Heart left ventricle (tissue), 13 donors: ENCODE measurements at regions not wholly inside any gene's neighbourhood (a gene's known extent, or its start where the extent isn't known, plus 50 kb on each side); places are given as distances from the start of the nearest gene placed in this dataset.

Experiments used
- CTCF ChIP-seq, 12 donors: fragments of 200-600 bp; sonication (generic) in 4 of 12; IDR thresholded peaks; one replicate each; pipeline versions ENCODE4 v1.5.0 to v1.8.0; 2018 to 2022; ENCODE audit warnings: antibody characterized with exemption in 12 of 12, mild to moderate bottlenecking in 5 of 12
- POLR2A ChIP-seq, 2 donors: fragments of 450-650 bp; IDR thresholded peaks; one replicate each; pipeline ENCODE4 v1.6.1; 2017; ENCODE audit warnings: antibody characterized with exemption in 2 of 2, mild to moderate bottlenecking in 2 of 2, moderate library complexity in 2 of 2
- donor health status: ischemic (EF 13 %, LVEDD 7.1; RV severe dilation, severe dysfunction).
- donor health status: DM: no; HTN: yes; CAD: no.
- donor health status: DM: no; HTN: no; CAD: no.
- donor health status: ischemic (EF 25% LVEDD 6.9; RV normal size, moderate dysfunction).
- donor health status: ischemic (EF 25% LVEDD 5.7; RV mildly dilated, moderate dysfunction).
- donor health status: ischemic (EF 35%, LVEDD 5.7; RV mildly dilated, moderate dysfunction).
- donor health status: nonischemic (EF 11% LVEDD 7.7; RV severe dilation, severe dysfunction).
- donor health status: DM: yes; HTN: yes; CAD: no.
- donor health status: PGD.
- donor health status: ischemic (EF 29% LVEDD 5.4; RV normal size, mild dysfunction).
- donor health status: nonischemic (EF 23%, LVEDD 6.1; RV moderate dilation, normal function).

- TF ChIP-seq CTCF (IDR thresholded peaks at IDR 0.05) (no peak), POLR2A (IDR thresholded peaks at IDR 0.05) (no peak)
Observed at GRCh38 chrX:44085209-44085608, 112.0 kb upstream of the NDP start.
